SK-N-SH (cell line): ENCODE measurements at regions not wholly inside any gene's neighbourhood (a gene's known extent, or its start where the extent isn't known, plus 50 kb on each side); places are given as distances from the start of the nearest gene placed in this dataset.

Experiments
- small RNA-seq, 7 experiments: library from RNA; depleted of rRNA; stranded (forward); fragments of <200 nt; gene quantifications; one replicate each; pipeline ENCODE3, GENCODE V24; 2012

Small RNA genes lying in the stretch of these regions (small RNA-seq; reads per million reads assigned to genes)
- gene AC108120.2: 0 reads per million in 7 experiments
